NB4 (cell line): ENCODE measurements at regions not wholly inside any gene's neighbourhood (a gene's known extent, or its start where the extent isn't known, plus 50 kb on each side); places are given as distances from the start of the nearest gene placed in this dataset.

Source experiments
- DNase-seq: peaks from one replicate; pipeline ENCODE4 v3.0.0; 2010; ENCODE audit warnings: low read depth
- H3K4me3 ChIP-seq: one replicate; pipeline ENCODE4 v1.5.1; 2011; ENCODE audit warnings: mild to moderate bottlenecking, low read depth, low read length, moderate library complexity
- CTCF ChIP-seq: IDR thresholded peaks from one replicate; pipeline ENCODE4 v1.5.1; 2012; ENCODE audit warnings: low read depth, low read length
- MAX ChIP-seq: IDR thresholded peaks from 2 replicates; pipeline ENCODE4 v1.6.1; 2011; ENCODE audit warnings: low read depth, low read length
- MYC ChIP-seq: IDR thresholded peaks from 2 replicates; pipeline ENCODE4 v1.6.1; 2011; ENCODE audit warnings: low read depth, low read length
- POLR2A ChIP-seq: IDR thresholded peaks from 2 replicates; pipeline ENCODE4 v1.6.1; 2011; ENCODE audit warnings: mild to moderate bottlenecking; ENCODE audit not compliant: insufficient read length; ENCODE audit errors: extremely low read depth

GRCh38 chr10:100618091-100618615 lies 82.4 kb downstream of the HIF1AN start:
- DNase-seq, result no peak
- TF ChIP-seq CTCF, result no peak
- no peak for TF ChIP-seq MAX
- no peak for TF ChIP-seq POLR2A
- TF ChIP-seq MYC, result no peak
- no peak overlapping the region for H3K4me3 ChIP-seq

GRCh38 chr10:100618632-100619255 lies 83.0 kb downstream of the HIF1AN start:
- no peak overlapping the region for H3K4me3 ChIP-seq
- no peak for TF ChIP-seq MAX
- TF ChIP-seq CTCF, result no peak
- no peak for TF ChIP-seq MYC
- no peak for TF ChIP-seq POLR2A
- DNase-seq, result no peak

- no peak overlapping the region for H3K4me3 ChIP-seq
- DNase-seq, result no peak
- TF ChIP-seq CTCF (no peak), POLR2A (no peak), MYC (no peak), MAX (no peak)
Observed at GRCh38 chr10:100620087-100620835, 84.5 kb downstream of the HIF1AN start.

DNA sequence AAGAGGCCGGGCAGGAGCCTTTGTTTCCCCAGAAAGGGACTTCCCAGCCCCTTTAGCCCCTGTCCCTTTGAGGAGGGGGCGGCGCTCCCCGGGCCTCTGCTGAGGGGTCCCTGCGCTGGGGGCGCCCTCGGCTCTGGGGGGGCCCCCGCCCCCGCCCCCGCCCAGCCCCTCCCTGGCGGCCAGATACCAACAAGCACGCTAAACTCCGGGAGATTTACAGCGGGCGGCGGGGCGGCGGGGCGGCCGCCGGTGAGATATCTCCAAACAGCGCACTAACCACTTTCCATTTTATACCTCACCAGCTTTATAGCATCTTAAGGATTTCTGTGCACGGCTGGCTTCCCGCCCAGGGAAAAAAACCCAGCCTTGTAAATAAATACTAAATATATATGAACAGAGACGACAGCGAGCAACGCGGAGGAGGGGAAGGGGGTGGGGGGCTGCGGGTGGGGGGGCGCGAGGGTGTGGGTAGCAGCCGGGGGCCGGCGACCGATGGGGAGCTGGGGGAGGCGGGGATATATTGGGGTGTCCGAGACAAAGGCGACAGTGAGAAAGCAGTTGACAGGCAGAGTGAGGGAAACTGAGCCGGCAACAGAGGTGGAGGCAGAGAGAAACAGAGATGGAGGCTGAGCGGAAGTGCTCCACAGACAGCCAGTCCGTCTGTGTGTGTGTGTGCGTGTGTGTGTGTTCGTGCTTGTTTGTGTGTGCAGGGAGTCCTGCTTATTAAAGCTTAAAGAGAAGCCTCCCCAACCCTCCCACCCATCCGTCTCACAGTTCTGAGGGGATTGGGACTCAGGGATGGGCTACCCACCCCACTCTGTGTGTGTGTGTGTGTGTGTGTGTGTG lies 85.8 kb downstream of the HIF1AN start:
- H3K4me3 ChIP-seq, result no peak overlapping the region
- TF ChIP-seq MAX, result no peak
- TF ChIP-seq CTCF, result no peak
- TF ChIP-seq POLR2A, result no peak
- no peak for TF ChIP-seq MYC
- peak; percentile 28 for DNase-seq

DNA sequence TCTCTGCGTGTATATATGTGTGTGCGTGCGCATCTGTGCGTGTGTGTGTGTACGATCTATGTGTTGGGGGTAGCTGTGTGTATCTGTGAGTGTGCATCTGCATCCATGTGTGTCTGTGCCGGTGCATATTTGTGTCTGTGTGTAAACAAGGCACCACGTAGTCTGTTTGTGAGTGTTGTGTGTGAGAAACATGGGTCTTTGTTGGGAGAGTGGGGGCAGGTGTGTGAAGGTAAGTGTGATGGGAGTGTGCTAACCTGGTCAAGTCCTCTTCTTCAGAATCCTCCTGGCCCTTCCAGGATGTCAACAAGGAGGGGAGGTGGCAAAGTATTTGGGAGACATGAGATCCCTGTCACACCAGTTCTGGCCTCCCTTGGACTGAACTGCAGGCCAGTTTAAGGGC lies 87.2 kb downstream of the HIF1AN start:
- DNase-seq, result no peak
- no peak overlapping the region for H3K4me3 ChIP-seq
- TF ChIP-seq MYC (no peak), POLR2A (no peak), CTCF (no peak), MAX (no peak)
